ENCODE measurements at regions not wholly inside any gene's neighbourhood (a gene's known extent, or its start where the extent isn't known, plus 50 kb on each side); places are given as distances from the start of the nearest gene placed in this dataset.

DNA sequence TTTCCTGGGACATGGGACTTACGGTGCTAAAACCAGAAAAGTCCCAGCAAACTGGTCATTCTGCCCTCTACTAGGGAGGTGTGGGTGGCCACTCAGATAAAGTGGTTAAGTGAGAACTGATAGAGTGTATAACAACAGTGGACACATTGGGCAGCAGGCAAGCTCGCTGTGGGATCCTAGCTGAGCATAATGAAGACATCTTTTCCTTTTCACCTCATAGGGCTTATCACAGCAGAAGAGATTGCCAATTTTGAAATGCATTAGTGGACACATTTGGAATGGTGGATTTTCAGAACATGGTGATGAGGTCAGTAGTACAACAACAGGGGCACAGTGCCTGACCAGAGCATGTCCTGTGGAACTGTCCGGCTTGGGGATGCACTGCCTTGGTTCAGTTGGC, 477.1 kb upstream of the KIF2A start:
- intact Hi-C loops (cut with DNase I, micrococcal nuclease), result no loop called here
- no peak for ATAC-seq
- DNase-seq, result no peak

DNA sequence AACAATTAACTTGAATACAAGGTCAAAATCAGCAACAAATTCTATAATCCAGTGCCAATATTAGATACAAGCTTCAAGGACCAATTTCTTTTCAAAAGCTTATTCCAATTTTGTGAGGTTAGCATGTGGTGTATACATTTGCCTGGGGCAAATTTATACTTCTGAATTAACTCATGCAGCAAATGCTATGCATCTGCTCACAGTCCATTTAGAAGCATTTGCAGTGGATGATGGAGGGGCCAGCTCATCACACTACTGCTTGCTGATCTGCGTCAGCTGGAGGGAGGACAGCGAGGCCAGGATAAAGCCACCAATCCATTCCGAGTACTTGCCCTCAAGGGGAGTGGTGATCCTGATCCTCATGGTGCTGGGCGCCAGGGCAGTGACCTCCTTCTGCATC, 474.3 kb upstream of the KIF2A start:
- no peak for ATAC-seq
- DNase-seq, result no peak
- intact Hi-C loops (cut with DNase I, micrococcal nuclease), result no loop called here

DNA sequence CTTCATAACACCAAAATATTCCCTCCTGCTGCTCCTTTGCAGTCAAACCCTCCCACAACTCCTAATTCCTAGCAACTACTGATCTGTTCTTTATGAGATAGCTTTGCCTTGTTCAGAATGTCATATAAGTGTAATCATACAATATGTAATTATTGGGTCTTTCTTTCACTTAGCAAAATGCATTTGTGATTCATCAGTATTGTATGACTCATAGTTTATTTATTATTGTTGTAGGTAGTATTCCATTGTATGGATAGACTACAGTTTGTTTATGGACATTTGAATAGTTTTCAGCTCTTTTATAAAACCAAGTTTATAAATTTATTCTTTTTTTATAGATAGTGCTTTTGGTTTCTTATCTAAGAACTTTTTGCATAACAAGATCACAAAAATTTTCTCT, 468.2 kb upstream of the KIF2A start:
- ATAC-seq (no peak), DNase-seq (no peak)
- intact Hi-C loops (cut with DNase I, micrococcal nuclease), result no loop called here

DNA sequence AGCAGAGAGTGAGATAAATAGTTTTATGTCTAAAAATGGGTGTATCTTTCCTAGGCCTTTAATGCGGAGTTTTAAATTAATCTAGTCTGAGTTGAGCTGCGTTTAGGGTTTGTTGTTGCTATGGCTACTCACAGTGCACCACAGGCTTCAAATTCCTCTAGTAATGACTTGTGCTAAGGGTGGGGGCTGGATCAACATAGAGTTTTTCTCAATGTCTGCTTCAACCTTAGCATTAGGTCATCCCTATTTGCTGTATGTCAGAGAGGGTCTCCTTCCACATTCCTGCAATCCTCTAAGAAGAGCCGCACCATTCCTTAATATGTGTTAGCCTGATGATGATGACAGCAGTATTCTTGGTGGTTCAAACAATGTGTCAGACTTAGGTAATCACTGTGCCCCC, 465.6 kb upstream of the KIF2A start:
- no peak for DNase-seq
- no peak for ATAC-seq
- intact Hi-C loops (cut with DNase I, micrococcal nuclease), result no loop called here

DNA sequence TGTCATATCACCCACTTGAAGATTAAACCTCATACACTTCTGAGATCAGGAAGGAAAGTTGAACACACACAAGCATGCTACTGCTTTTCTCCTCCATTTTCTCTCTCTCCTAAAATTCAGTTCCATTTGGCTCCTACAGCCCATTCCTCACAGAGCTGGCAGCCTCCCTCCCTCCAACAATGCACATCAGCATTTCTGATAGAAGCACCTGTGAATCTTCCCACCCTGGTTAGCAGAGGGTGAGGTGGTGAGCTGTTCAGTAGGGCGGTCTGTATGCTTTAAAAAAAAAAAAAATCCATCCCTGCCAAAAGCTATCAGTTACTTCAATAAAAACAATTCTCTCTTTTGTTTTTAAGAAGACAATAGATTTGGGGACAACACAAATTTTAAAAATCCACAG, 463.2 kb upstream of the KIF2A start:
- DNase-seq (no peak), ATAC-seq (no peak)
- intact Hi-C loops (cut with DNase I, micrococcal nuclease), result no loop called here

DNA sequence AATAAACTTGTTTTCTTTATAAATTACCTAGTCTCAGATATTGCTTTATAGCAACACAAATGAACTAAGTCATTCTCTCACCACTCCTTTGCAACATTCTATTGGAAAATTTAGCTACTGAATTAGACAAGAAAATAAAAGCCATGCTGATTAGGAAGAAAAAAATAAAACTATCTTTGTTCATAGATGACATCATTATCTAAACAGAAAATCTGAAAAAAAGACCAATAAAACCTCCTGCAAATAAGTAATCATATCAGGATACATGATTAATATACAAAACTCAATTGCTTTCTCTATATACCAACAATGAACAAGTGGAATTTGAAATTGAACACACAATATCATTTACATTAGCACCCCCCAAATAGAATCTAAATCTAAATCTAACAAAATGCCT, 455.3 kb upstream of the KIF2A start:
- intact Hi-C loops (cut with DNase I, micrococcal nuclease), result no loop called here

DNA sequence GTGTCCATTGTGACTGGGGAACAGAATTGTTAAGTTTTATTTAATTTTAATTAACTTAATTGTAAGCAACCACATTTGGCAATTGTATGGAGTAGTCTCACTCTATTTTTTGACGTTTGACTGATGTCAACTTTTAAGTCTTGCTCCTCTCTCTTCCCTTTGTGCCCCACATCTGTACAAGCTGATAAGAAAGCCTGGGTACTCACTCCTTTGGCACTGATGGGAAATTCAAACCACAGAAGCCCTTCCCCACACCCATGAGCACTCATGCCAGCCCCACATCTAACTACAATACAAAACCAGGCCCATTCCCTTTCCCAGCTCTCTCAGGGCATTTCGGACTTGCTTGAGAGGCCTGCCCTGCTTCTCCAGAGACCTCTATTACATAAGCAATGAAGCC, 451.5 kb upstream of the KIF2A start:
- no peak for ATAC-seq
- intact Hi-C loops (cut with DNase I, micrococcal nuclease), result no loop called here
- no peak for DNase-seq

More for the DNA sequence above, 455.3 kb upstream of the KIF2A start:
- DNase-seq, result no peak
- no peak for ATAC-seq

DNA sequence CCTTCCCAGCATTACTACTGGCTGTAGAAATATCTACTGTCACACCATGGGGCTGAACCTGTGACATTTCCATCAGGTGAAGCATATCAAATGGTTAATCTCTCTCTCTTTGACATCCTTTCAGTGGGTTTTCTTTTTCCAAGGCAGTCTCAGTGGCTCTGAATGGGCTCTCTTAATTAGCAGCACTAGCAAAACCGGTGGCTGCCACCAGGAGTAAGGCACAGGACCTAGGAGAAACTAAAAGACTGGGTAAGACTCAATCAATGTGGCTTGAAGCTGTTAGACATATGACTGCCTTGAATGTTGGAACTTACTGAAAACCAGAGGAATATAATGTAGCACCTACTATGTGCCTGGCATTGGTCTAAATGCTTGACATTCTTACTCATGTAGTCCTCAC, 445.0 kb upstream of the KIF2A start:
- intact Hi-C loops (cut with DNase I, micrococcal nuclease), result no loop called here
- no peak for ATAC-seq
- no peak for DNase-seq

DNA sequence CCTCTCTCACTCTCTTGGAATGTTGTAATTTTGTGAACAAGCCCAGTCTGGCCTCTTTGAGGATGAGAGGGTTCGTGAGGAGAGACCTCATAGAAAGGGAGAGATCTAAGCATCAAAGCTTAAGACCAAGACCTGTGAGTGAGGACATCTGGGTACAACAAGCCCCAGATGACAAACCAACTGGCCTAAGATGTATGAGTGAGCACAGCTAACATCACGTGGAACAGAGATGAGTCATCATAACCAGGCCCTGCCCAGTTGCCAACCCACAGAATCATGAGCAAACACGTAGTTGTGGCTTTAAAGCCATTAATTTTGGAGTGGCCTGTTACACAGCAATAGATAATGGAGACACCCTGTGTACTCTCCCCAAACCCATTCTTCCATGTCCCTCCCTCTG, 439.1 kb upstream of the KIF2A start:
- ATAC-seq, result no peak
- intact Hi-C loops (cut with DNase I, micrococcal nuclease), result no loop called here
- no peak for DNase-seq

DNA sequence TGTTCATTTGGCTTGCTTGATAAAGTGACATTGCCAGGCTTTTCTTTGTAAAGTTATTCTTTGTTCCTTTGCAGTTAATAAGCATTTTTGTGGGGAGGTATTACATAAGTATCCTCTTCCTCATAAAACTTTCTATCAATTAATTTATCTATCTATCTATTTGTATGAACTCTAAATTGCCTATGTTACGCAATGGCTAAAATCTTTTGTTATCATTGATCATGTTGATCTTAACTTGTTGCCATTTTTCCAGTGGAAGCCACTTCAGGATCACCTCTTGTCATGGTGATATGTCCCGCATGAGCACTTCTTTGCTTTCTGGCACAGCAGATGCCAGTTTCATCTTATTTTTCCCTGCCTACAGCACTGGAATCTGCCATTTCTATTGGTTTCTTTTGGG, 436.7 kb upstream of the KIF2A start:
- intact Hi-C loops (cut with DNase I, micrococcal nuclease), result no loop called here
- no peak for ATAC-seq
- DNase-seq, result no peak

DNA sequence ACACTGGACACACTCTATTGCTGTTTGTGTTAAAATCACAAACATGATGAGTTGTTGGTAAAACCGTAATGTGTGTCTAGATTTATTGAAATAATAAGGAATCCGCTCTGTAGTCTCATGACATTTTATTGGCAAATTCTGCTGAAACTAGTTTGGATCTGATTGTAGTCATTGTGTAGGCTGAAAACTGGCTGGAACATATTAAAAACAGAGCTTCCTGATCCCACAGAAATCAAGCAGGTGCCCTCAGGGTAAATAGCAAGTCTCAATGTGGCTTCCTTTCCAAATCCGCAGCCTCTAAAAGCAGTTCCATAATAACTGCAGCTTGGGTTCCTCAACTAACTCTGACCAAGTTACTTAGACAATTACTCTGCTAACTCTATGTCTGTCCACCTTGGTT, 427.5 kb upstream of the KIF2A start:
- no peak for ATAC-seq
- intact Hi-C loops (cut with DNase I, micrococcal nuclease), result no loop called here
- no peak for DNase-seq

DNA sequence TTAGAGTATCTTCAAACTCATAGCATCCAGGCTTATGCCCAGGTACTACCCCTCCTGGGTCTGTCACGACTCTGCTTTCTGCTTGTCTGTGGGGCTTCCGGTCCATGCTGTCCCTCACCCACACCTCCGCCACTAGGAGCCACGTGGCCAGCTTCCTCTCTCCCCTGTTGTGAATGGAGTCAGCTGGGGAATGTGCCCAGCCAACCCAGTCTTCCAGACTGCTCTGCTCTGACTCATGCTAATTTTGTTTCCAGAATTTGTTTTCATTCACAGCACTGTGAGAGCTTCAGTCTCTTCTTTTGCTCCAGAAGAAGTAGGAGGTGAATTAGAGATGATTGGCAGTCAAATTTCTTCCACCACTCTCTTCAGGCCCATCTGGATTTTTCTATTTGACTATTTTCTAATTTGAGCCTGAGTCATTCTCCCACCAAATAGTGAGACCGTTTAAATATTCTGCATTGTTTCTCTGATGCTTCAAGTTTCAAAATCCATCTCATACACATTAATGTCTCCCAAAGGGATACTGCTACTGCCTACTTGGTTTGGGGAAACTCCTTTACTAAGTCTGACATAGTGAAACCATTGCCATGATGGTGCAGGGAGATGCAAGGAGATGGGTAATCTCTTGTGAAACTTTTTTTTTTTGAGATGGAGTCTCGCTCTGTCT, 424.1 kb upstream of the KIF2A start:
- intact Hi-C loops (cut with DNase I, micrococcal nuclease), result no loop called here
- DNase-seq (no peak), ATAC-seq (no peak)

DNA sequence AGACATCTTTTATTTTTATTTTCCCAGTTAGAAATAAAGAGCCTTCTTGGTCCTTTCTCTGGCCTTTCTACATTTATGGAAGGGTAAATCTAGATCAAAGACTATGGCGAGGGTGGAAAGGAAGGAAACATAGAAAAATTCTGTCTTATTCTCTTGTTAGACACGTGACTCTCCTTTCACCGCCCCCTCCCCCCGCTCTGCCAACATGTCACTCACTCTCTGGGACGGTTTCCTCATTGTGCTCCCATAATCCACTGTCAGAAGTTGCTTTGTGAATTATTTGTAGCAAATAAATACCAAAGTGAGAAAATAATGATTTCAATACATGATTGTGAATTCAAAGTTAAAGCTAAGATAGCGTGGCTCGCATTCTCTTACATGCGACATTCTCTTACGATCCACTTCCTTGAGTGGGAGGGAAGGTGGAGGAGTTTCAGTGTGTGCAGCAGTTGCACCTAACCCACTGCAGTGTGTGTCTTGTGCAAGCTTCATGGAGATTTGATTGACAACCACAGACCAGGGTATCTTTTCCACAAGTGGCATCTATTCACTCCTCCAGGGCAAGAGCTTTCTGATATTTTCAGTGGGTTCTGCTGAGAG, 423.0 kb upstream of the KIF2A start:
- intact Hi-C loops (cut with DNase I, micrococcal nuclease), result no loop called here
- no peak for DNase-seq
- ATAC-seq, result no peak

DNA sequence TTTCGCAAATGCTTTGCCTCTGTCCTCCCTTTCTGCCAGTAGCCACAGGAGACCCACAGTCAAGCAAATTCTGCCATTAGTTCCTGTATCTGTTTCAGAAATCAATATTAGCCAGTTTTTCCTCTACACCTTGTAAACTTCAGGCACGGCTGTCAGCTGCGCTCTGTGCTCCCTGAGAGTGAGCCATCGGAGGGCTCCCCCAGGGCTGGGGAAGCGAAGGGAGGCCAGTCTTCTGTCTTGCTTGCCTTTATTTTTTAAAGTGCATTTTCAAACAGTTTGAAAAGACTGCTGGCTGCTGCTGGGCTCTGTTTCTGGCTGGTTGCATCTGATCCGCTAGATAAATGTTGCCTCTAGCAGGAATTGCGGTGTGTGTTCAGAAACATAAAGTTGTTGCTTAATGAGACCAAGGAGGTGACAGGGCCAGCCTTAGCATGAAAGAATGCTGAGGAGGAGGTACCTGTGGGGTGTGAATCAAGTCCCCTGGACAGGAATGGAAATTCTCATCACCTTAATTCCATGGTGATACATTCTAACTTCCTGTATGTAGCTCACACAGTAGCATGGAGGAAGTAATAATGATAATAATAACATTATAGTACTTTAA, 421.7 kb upstream of the KIF2A start:
- no peak for DNase-seq
- intact Hi-C loops (cut with DNase I, micrococcal nuclease), result no loop called here
- no peak for ATAC-seq

DNA sequence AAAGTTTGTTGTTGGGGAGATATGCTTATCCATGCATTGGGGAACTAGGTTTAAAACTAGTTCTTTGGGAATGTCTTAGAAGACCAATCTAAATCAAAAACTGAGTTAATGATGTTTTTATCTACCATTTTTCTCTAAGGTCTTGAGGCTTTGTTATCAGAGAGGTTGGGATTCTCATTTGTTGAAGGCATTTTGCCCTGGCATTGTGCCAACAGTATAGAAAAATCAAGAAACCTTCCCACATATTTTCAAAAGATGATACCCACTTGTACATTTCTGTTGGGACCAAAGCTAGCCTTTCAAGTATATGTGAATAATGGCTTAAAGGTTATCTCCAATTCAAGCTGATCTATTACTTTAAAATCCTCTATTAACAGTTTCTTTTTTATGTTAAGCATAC, 419.8 kb upstream of the KIF2A start:
- no peak for ATAC-seq
- intact Hi-C loops (cut with DNase I, micrococcal nuclease), result no loop called here

DNA sequence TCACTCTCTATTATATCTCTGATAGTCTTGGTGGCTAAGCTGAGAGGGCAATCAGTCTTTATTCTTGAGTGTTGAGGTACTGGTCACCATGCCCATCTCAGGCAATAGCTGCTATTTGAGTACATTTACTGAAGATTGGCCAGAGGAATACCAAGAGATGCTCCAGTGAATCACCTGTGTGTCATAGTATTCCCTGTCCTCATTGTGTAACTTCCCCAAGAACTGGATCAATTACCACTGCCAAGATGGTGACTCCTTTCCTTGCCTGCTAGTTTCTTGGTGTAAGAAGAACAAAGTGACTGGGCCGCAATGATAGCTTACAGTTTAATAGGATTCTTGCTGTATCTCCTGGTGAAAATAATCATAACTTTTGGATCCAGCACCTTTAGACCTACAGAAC, 418.7 kb upstream of the KIF2A start:
- no peak for DNase-seq
- ATAC-seq, result no peak
- intact Hi-C loops (cut with DNase I, micrococcal nuclease), result no loop called here

More for the DNA sequence above, 419.8 kb upstream of the KIF2A start:
- DNase-seq, result no peak

DNA sequence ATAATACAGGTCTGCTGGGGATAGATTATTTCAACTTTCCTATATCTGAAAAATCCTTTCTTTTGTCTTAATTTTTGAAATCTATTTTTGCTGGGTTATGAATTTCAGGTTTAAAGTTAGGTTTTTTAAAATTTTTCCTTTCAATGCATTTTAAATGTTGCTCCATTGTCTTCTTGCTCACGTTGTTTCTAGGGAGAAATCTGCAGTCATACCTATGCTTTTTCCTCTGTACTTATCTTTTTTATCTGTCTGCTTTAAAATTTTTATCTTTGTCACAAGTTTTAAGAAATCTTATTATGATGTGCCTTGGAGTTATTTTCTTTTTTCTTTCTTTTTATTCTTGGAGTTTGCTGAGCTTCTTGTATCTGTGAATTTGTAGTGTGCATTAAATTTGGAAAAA, 412.0 kb upstream of the KIF2A start:
- intact Hi-C loops (cut with DNase I, micrococcal nuclease), result no loop called here
- ATAC-seq, result no peak
- no peak for DNase-seq

DNA sequence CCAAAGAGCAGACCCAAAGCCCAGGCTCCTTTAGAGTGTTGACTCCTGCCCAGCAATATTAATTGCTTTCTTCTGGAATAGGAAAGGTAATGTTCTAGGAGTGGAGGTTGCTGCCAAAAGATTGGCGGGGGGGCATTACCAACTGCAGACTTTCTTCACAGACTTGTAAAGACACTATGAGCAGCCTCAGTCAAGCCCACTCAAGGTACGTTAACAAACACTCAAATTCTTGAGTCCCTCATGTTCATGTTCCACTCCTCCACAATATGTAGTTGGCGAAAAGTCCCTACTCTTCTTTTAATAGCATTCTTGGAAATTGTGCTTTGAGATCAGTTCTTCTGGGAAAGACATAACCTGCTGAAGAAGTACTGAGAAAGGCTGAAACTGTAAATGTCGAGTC, 409.2 kb upstream of the KIF2A start:
- no peak for ATAC-seq
- intact Hi-C loops (cut with DNase I, micrococcal nuclease), result no loop called here
- no peak for DNase-seq

DNA sequence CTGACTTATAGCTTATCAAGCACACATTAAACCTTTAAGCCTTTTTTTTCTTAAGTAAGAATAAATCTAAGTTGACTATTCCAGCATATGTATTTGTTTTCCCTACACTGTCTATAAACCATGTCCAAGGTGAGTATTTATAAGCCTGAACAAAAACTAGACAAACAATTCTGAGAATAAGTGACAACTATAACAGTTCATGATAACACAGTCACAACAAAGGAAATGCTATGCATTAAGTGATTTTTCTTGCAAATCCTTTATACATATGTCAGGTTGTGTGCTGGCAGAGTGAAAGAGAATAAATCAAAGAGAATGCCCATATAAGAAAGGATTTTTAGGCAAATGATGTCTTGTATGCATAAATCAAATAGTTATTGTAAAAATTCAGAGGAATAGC, 408.8 kb upstream of the KIF2A start:
- no peak for ATAC-seq
- intact Hi-C loops (cut with DNase I, micrococcal nuclease), result no loop called here
- DNase-seq, result no peak

DNA sequence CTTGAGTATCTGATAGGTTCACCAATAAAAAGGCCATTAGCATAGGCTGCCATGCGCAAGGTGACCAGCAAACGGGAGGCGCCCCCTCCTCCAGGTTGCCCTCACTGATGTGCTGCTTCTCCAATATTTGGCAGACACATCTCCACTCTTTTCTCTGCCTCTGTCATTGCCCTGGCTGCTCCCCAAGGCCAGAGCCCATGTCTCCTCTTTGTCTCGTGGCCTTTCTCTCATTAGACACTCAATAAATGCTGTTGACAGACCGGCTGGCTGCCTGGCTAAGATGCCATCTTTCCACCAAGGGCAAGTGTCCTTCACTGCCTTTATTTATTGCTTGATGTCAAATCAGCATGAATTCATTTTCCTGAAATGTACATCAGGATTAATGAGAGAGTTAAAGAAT, 404.0 kb upstream of the KIF2A start:
- intact Hi-C loops (cut with DNase I, micrococcal nuclease), result no loop called here
- ATAC-seq (no peak), DNase-seq (no peak)

DNA sequence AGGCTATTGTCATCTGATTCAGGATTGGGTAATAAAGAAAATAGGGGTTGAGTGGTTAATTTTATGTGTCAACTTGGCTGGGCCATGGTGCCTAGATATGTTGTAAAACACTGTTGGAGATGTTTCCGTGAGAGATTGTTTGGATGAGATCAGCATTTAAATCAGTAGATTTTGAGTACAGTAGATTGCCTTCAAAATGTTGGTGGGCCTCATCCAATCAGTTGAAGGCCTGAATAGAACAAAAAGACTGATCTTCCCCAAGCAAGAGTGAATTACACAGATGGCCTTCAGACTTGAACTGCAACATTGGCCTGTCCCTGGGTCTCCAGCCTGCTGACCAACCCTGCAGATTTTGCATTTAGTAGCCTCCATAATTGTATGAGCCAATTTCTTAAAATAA, 401.3 kb upstream of the KIF2A start:
- intact Hi-C loops (cut with DNase I, micrococcal nuclease), result no loop called here
- DNase-seq (no peak), ATAC-seq (no peak)
